ENCODE measurements at regions not wholly inside any gene's neighbourhood (a gene's known extent, or its start where the extent isn't known, plus 50 kb on each side); places are given as distances from the start of the nearest gene placed in this dataset.
A peak's percentile ranks its signal among the peaks of the same experiment; 100 is the strongest.

- peak; percentile 97 for DNase-seq
Measured at GRCh38 chrX:67780694-67781109, 236.9 kb downstream of the AR start.

- DNase-seq = no peak
Measured at GRCh38 chrX:67781132-67781531, 237.3 kb downstream of the AR start.

GRCh38 chrX:67784712-67785111, 240.9 kb downstream of the AR start:
- no peak for DNase-seq

GRCh38 chrX:67787196-67787595, 243.4 kb downstream of the AR start:
- peak; percentile 51 for DNase-seq

GRCh38 chrX:67789536-67789935, 245.7 kb downstream of the AR start:
- DNase-seq = no peak
